IPS-20b (cell line): ENCODE measurements at regions not wholly inside any gene's neighbourhood (a gene's known extent, or its start where the extent isn't known, plus 50 kb on each side); places are given as distances from the start of the nearest gene placed in this dataset.
"Not testable (repeated sequence)": the region's sequence is repeated elsewhere in the genome, so short reads cannot be mapped to it uniquely, and the experiment has no call there.

Experiments used
- H3K27ac ChIP-seq: one replicate; pipeline ENCODE4 v1.5.1; 2013; ENCODE audit warnings: low read length
- H3K27me3 ChIP-seq: 2 replicates; pipeline ENCODE4 v1.6.1; 2013; ENCODE audit warnings: mild to moderate bottlenecking, low read length, inconsistent platforms; ENCODE audit not compliant: insufficient read depth
- H3K36me3 ChIP-seq: 2 replicates; pipeline ENCODE4 v1.6.1; 2013; ENCODE audit warnings: low read depth, mild to moderate bottlenecking, inconsistent platforms, low read length, moderate library complexity; ENCODE audit not compliant: insufficient read depth
- H3K4me1 ChIP-seq: 2 replicates; pipeline ENCODE4 v1.6.1; 2013; ENCODE audit warnings: mild to moderate bottlenecking, control low read depth, inconsistent platforms, low read length, moderate library complexity; ENCODE audit not compliant: insufficient read depth
- H3K4me3 ChIP-seq: 2 replicates; pipeline ENCODE4 v1.5.1; 2013; ENCODE audit warnings: mild to moderate bottlenecking, low read length, inconsistent platforms
- H3K9ac ChIP-seq: 2 replicates; pipeline ENCODE4 v1.6.1; 2013; ENCODE audit warnings: low read depth, mild to moderate bottlenecking, inconsistent platforms, low read length, moderate library complexity
- H3K9me3 ChIP-seq: 2 replicates; pipeline ENCODE4 v1.6.1; 2013; ENCODE audit warnings: mild to moderate bottlenecking, low read depth, low read length, inconsistent platforms; ENCODE audit not compliant: insufficient read depth

DNA sequence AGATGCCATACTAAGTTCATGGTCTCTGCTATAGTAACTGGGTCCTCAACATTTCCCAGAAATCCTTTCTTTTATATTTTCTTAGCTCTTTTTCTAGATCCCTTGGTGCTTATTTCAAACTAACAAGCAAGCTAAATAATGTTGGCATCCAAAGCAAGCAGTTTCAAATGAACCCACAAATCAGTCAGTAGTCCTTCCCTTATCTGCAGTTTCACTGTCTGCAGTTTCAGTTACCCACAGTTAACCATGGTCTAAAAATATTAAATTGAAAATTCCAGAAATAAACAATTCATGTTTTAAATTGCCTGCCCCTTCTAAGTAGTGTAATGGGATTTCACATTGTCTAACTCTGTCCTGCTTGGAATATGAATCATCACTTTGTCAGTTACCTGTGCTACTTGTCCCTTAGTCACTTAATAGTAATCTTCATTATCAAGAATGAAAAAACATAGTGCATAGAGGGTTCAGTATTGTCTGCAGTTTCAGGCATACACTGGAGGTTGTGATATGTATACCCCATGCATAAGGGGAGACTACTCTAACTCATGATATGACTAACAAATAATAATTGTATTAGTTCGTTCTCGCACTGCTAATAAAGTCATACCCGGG lies 633.7 kb downstream of the MECOM start:
- no peaks in the 10 kb centered on the region for H3K9me3 ChIP-seq

DNA sequence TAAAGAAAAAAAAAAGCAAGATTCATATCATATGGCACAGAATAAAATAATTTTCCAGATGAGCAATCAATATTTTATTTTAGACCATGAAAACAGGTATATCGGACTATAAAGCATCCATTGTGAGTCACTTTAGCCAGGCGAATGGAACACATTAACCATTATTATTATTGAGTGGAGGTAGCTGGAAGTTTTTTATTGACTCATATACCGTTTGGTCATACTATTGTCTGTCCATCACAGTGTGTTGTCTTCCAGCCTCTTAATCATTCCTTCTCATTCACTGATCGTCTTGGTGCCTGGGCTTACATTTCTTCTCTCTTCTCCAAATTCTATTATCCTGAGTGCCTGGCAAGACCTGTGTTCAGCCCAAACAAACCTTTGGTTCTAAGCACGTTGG lies 634.8 kb downstream of the MECOM start:
- no peak overlapping the region for H3K9ac ChIP-seq
- no peak overlapping the region for H3K4me3 ChIP-seq
- H3K27me3 ChIP-seq, result no peaks in the 10 kb centered on the region
- no peaks in the 10 kb centered on the region for H3K9me3 ChIP-seq
- no peaks in the 10 kb centered on the region for H3K36me3 ChIP-seq
- no peak overlapping the region for H3K27ac ChIP-seq
- H3K4me1 ChIP-seq, result peaks cover 4% of the 10 kb centered on the region; the same call in 1 of the 2 replicates

More for the DNA sequence above, 633.7 kb downstream of the MECOM start:
- Histone ChIP-seq H3K9ac (no peak overlapping the region), H3K36me3 (no peaks in the 10 kb centered on the region), H3K4me3 (no peak overlapping the region), H3K27me3 (no peaks in the 10 kb centered on the region), H3K4me1 (peaks cover 4% of the 10 kb centered on the region; the same call in 1 of the 2 replicates), H3K27ac (no peak overlapping the region)

DNA sequence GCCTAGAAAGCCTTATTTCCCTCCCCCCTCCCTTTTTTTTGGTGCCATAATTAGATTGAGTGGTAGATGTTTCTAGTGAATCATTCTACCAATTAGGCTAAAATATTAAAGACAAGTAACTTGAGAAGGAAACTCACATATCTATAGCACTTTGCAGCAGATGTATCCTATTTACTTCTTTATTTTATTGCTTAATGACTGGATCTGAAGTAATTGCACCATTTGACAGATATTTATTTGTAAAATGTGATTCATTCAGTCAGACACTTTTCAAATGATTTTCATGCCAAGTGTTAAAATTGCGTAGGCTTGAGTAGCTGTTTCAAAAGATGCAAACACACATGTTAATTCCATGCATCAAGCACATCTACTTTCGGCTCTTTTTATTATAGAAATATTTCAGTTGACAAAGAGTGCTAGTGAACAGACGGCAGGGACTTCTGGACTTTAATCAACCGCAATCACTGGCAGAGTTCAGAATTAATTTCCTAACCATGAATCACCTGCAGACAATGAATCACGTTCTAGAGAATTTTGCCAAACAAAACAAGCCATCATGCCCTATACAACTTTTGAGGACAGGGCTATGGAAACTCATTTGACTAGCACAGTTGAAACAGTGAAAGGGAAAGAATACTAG lies 636.8 kb downstream of the MECOM start:
- Histone ChIP-seq H3K4me3 (no peak overlapping the region), H3K36me3 (no peaks in the 10 kb centered on the region), H3K9ac (no peak overlapping the region), H3K9me3 (no peaks in the 10 kb centered on the region), H3K4me1 (peaks cover 4% of the 10 kb centered on the region; the same call in 1 of the 2 replicates), H3K27ac (no peak overlapping the region), H3K27me3 (no peaks in the 10 kb centered on the region)

DNA sequence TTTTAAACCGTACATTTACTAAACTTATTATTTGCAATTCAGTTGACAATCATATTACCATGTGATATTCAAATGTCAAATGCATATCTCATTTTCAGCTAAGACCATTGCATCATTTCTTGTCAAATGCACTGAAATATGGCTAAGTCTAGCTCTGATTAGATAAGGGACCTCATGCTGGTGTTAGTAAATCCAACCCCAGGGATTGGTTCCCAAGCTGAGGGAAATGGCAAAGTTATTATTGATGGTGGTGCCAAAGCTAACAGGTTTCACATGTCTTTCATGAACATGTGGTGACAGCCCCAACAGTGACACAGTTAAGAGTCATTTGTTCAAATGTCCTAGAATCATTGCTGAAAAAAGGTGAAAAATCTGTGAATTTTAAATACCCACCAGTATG lies 641.1 kb downstream of the MECOM start:
- Histone ChIP-seq H3K9me3 (no peaks in the 10 kb centered on the region), H3K9ac (no peak overlapping the region), H3K36me3 (no peaks in the 10 kb centered on the region), H3K27me3 (no peaks in the 10 kb centered on the region), H3K27ac (no peak overlapping the region), H3K4me1 (peaks cover 4% of the 10 kb centered on the region; the same call in 1 of the 2 replicates), H3K4me3 (no peak overlapping the region)

DNA sequence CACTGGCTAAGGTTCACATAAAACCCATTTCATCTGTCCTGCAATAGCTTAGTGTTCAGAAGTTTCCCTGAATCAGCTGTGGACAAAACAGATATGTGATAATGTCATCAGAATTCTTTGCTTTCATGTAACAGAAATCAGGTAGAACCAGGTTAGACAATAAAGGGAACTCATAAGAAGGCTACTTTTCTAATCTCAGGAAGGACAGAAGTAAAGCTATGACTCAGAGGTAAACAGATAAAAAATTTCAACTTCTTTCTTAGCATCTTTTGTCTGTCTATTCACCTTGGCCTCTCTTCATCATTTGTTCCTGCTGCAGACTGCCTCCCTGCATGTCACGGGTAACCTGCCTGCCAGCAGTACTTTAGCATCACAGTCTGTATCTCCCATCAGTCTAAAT lies 643.1 kb downstream of the MECOM start:
- Histone ChIP-seq H3K27me3 (no peaks in the 10 kb centered on the region), H3K27ac (no peak overlapping the region), H3K4me3 (no peak overlapping the region), H3K9ac (no peak overlapping the region), H3K36me3 (no peaks in the 10 kb centered on the region), H3K9me3 (no peaks in the 10 kb centered on the region), H3K4me1 (no peaks in the 10 kb centered on the region)

DNA sequence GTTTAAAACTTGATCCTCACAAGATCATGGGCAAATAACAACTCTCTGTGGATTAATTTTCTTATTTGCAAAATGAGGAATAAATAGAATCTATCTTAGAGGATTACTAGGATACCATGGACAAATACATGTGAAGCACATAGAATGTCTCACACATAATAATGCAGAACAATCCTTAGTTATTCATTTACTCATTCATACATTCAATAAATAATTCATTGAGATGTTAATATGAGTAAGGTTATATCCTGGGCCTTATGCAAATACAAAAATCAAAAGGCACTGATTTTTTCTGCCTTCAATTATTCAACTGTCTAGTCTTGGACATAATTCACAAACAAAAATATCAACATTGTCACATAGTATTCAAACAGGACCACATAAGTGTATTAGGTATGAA lies 654.1 kb downstream of the MECOM start:
- Histone ChIP-seq H3K4me1 (peaks cover 24% of the 10 kb centered on the region), H3K9ac (no peak overlapping the region), H3K36me3 (no peaks in the 10 kb centered on the region), H3K27ac (no peak overlapping the region), H3K9me3 (no peaks in the 10 kb centered on the region), H3K4me3 (no peak overlapping the region), H3K27me3 (no peaks in the 10 kb centered on the region)

DNA sequence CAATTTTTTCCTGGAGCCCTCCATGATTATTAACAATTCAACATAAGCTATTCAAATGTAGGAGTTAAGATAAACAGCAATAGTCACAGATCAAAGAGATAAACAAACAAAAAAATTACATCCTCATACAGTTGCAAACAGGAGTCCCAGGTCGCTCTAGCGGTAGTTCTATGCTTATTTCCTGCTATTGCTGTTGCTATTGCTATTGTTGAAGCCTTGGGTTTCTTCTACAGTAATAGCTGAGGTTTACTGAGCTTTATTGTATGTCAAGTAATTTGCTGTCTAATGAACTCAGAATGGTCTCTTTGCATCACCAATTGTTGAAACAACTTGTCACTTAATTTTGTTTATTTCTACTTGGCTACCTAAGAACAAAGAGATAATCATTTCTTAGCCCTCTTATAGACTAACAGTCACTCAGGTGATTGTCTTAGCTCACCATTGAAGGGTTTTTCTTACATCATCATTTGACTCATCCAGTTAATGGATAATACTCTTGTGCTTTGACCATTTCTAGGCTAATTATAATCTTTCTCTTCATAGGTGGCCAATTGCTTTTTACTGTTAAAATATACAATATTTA lies 654.6 kb downstream of the MECOM start:
- Histone ChIP-seq H3K9ac (no peak overlapping the region), H3K27ac (no peak overlapping the region), H3K27me3 (no peaks in the 10 kb centered on the region), H3K4me1 (peaks cover 29% of the 10 kb centered on the region), H3K4me3 (no peak overlapping the region), H3K9me3 (no peaks in the 10 kb centered on the region), H3K36me3 (no peaks in the 10 kb centered on the region)

DNA sequence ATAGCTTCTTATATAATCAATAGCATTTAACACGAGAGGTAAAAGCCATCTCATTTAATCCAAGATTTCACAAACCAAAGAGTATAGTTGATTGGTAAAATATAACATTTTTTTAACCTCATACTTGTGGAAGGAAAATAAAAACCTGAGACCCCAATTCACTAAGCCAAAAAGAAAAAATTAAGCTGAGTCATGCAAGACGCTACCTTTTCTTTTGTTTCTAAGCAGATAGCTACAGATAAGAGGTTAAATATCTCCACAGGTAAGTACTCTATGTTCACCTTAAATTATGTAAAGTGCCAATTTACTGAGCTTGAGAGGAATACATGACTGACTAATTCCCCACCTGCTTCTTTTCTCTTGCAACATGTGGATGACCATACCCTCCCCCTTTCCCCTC lies 656.4 kb downstream of the MECOM start:
- Histone ChIP-seq H3K9ac (no peak overlapping the region), H3K36me3 (no peaks in the 10 kb centered on the region), H3K4me1 (peaks cover 45% of the 10 kb centered on the region), H3K27ac (no peak overlapping the region), H3K9me3 (no peaks in the 10 kb centered on the region), H3K27me3 (no peaks in the 10 kb centered on the region), H3K4me3 (no peak overlapping the region)

DNA sequence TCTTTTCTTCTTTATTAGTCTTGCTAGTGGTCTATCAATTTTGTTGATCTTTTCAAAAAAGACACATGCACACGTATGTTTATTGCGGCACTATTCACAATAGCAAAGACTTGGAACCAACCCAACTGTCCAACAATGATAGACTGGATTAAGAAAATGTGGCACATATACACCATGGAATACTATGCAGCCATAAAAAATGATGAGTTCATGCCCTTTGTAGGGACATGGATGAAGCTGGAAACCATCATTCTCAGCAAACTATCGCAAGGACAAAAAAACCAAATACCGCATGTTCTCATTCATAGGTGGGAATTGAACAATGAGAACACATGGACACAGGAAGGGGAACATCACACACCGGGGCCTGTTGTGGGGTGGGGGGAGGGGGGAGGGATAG lies 657.1 kb downstream of the MECOM start:
- H3K9ac ChIP-seq, H3K9me3 ChIP-seq, H3K27me3 ChIP-seq, H3K36me3 ChIP-seq, H3K4me3 ChIP-seq, H3K27ac ChIP-seq: not testable (repeated sequence)
- peaks cover 48% of the 10 kb centered on the region for H3K4me1 ChIP-seq

DNA sequence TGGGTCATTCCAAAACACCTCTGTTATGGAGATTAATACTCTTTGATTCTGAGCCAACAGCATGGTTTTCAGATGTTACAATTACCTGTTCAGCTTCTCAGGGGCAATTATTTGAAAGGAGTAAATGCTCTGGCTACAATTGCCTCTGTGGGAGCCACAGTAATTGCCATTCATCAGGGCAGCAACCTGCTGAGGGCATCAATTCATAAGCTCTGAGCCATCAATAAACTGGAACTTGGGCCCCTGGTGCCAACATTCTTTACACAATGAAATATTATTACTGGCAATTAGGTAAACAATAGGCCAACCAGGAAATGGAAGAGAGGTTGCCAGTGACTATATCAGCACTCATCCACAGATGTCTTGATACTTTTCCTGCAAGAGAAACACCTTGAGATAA lies 660.8 kb downstream of the MECOM start:
- peaks cover 43% of the 10 kb centered on the region for H3K4me1 ChIP-seq
- peak overlapping the region; percentile 45; the same call in 1 of the 2 replicates for H3K4me3 ChIP-seq
- no peaks in the 10 kb centered on the region for H3K36me3 ChIP-seq
- H3K9ac ChIP-seq, result no peak overlapping the region
- H3K27ac ChIP-seq, result no peak overlapping the region
- no peaks in the 10 kb centered on the region for H3K27me3 ChIP-seq
- no peaks in the 10 kb centered on the region for H3K9me3 ChIP-seq

DNA sequence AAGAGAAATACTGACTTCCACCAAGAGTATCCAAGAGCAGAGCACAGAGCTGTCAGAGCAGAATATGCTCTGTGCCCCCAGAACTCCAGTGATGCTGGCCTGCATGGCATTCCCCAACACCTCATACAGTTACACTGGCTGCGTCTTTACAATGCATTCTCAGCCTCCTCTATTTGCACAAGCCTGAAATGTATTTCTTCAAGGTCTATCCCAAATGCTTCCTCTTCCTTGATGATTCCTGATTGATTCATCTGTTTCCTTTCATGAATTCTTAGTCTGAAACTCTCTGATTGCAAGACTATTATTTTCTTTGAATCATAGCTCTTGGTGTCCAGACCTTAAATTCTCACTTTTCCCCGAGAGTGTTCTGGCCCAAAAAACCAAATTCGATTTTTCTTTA lies 664.7 kb downstream of the MECOM start:
- no peaks in the 10 kb centered on the region for H3K9me3 ChIP-seq
- no peak overlapping the region for H3K27ac ChIP-seq
- H3K9ac ChIP-seq, result no peak overlapping the region
- H3K4me3 ChIP-seq, result no peak overlapping the region
- no peaks in the 10 kb centered on the region for H3K27me3 ChIP-seq
- H3K36me3 ChIP-seq, result no peaks in the 10 kb centered on the region
- H3K4me1 ChIP-seq, result peaks cover 27% of the 10 kb centered on the region

DNA sequence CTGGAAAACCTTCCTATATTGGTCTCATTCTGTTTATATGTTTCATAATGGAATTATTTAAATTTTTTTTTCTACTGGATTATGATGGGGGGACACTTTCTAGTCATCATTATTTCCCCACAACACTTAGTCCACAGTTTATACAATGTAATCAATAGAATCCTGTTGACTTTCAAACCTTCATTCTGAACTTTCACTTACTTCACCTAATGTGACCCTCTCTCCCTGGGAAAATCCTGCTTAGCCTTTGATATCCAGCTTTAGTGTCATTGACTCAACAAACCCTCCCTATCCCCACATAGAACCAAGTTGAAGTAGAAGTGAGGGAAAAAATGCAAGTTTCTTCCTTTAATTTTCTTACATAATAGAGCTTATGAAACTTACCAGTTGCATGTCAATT lies 666.0 kb downstream of the MECOM start:
- Histone ChIP-seq H3K27me3 (no peaks in the 10 kb centered on the region), H3K27ac (no peak overlapping the region), H3K36me3 (no peaks in the 10 kb centered on the region), H3K4me1 (peaks cover 15% of the 10 kb centered on the region; the same call in 1 of the 2 replicates), H3K9me3 (no peaks in the 10 kb centered on the region), H3K9ac (no peak overlapping the region), H3K4me3 (no peak overlapping the region)
